OCI-LY7 (cell line): ENCODE measurements at regions not wholly inside any gene's neighbourhood (a gene's known extent, or its start where the extent isn't known, plus 50 kb on each side); places are given as distances from the start of the nearest gene placed in this dataset.

Experiments
- BruUV-seq: library from RNA; stranded (reverse); fragments of 400-500 nt; replicated peaks from 2 replicates; lab custom pipeline; 2021; lab: Mats Ljungman, UMichigan
- CTCF ChIA-PET: fragments of 300-600 bp; sonication (Branson Sonifier 250); formaldehyde crosslinking; loops from one replicate; lab custom pipeline; 2022; ENCODE audit warnings: antibody characterized with exemption; ENCODE audit not compliant: unreplicated experiment; lab: Charles Lee
- POLR2A ChIA-PET: fragments of 300-600 bp; sonication (Branson Sonifier 250); formaldehyde crosslinking; loops from one replicate; lab custom pipeline; 2022; ENCODE audit warnings: antibody characterized with exemption; lab: Charles Lee
- DNase-seq: peaks from one replicate; pipeline ENCODE4 v3.0.0-alpha.2; 2015; ENCODE audit warnings: low spot score
- H2AFZ ChIP-seq: fragments of 200-600 bp; sonication (generic), shearing (Covaris generic); 2 replicates; pipeline ENCODE4 v1.6.1; 2014; ENCODE audit warnings: mild to moderate bottlenecking, antibody characterized with exemption, low read length, moderate library complexity
- H3K27ac ChIP-seq: fragments of 200-600 bp; sonication (generic); 2 replicates; pipeline ENCODE4 v1.5.1; 2014; ENCODE audit warnings: mixed run types, low read depth, mild to moderate bottlenecking, moderate library complexity, low read length, inconsistent platforms; ENCODE audit not compliant: poor library complexity, severe bottlenecking
- H3K36me3 ChIP-seq: fragments of 200-600 bp; sonication (generic); 2 replicates; pipeline ENCODE4 v1.6.1; 2014; ENCODE audit warnings: mild to moderate bottlenecking, antibody characterized with exemption, low read length, moderate library complexity, mixed read lengths; ENCODE audit not compliant: insufficient read depth
- H3K4me1 ChIP-seq: fragments of 200-600 bp; sonication (generic); 2 replicates; pipeline ENCODE4 v1.5.1; 2014; ENCODE audit warnings: mild to moderate bottlenecking, low read length; ENCODE audit not compliant: insufficient read depth, poor library complexity, severe bottlenecking
- H3K4me2 ChIP-seq: fragments of 200-600 bp; sonication (generic); 2 replicates; pipeline ENCODE4 v1.6.1; 2014; ENCODE audit warnings: mild to moderate bottlenecking, low read length
- H3K4me3 ChIP-seq: fragments of 200-600 bp; sonication (generic); 2 replicates; pipeline ENCODE4 v1.5.1; 2014; ENCODE audit warnings: mild to moderate bottlenecking, low read depth, low read length; ENCODE audit not compliant: poor library complexity, severe bottlenecking
- H3K79me2 ChIP-seq: fragments of 200-600 bp; sonication (generic); 2 replicates; pipeline ENCODE4 v1.6.1; 2016; ENCODE audit warnings: low read depth, mild to moderate bottlenecking, low read length, moderate library complexity, mixed read lengths; ENCODE audit not compliant: insufficient read depth
- H3K9me2 ChIP-seq: fragments of 200-600 bp; sonication (generic); 2 replicates; pipeline ENCODE4 v1.6.1; 2016; ENCODE audit warnings: mild to moderate bottlenecking, low read length, mixed read lengths; ENCODE audit not compliant: insufficient read depth
- H3K9me3 ChIP-seq: fragments of 200-600 bp; sonication (generic); 2 replicates; pipeline ENCODE4 v1.6.1; 2014; ENCODE audit warnings: mild to moderate bottlenecking, mixed run types, low read length, mixed read lengths
- H4K20me1 ChIP-seq: fragments of 200-600 bp; sonication (generic); 2 replicates; pipeline ENCODE4 v1.6.1; 2014; ENCODE audit warnings: mild to moderate bottlenecking, antibody characterized with exemption, low read length, moderate library complexity, mixed read lengths; ENCODE audit not compliant: insufficient read depth
- EZH2phosphoT487 ChIP-seq: fragments of 200-600 bp; sonication (generic); IDR thresholded peaks from 2 replicates; pipeline ENCODE4 v1.6.1; 2018; ENCODE audit warnings: low read depth, borderline replicate concordance, mild to moderate bottlenecking, mixed run types, antibody characterized with exemption, low read length, moderate library complexity, mixed read lengths
- intact Hi-C: fragments of 100-400 bp; cut with micrococcal nuclease; formaldehyde crosslinking; loops from one replicate; pipeline ENCODE4 v1.10.0; 2022; ENCODE audit not compliant: unreplicated experiment
- TF ChIP-seq, protein P1 (sequence below): fragments of 200-600 bp; sonication (generic); conservative IDR thresholded peaks from 2 replicates; pipeline ENCODE4 v1.5.1; 2014; ENCODE audit warnings: mild to moderate bottlenecking, antibody characterized with exemption, low read length, moderate library complexity, mixed read lengths

DNA sequence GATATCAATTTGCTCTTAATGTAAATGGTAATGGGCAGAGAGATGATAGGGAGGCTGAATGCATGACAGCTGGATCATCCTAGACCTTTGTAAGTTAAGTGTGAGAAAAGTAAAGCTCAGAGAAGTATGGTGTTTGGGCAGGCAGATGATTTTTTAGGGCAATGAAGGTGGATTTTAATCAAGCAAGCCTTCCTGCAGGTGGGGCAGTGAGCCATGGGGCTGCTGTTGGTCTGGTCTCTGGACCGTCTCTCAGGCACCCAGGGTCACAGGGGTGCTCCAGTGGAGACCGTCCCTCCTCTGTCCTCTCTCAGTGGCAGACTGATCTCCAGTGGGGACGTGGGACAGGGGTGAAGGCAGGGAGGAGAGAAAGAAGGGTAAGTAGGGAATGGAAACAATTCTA is 69.8 kb upstream of the STK17B start:
- H3K36me3 ChIP-seq: no peaks in the 10 kb centered on the region; the same call in 1 of the 2 replicates
- no peaks in the 10 kb centered on the region for H3K9me3 ChIP-seq
- BruUV-seq: no TSS peak
- ChIA-PET POLR2A (interaction anchor here (0.5 to 14.5 kb wide), 22 partner anchors 7 to 1285 kb away, joined by 3 to 139 read pairs (median 6); partner anchors contain the start of gene STK17B), CTCF (interaction anchor here (0.6 to 2.4 kb wide), 5 partner anchors 21 to 65 kb away, joined by 3 to 12 read pairs (median 4); no protein-coding TSS in a partner anchor)
- peak overlapping the region; percentile 21 for H3K4me3 ChIP-seq
- no peaks in the 10 kb centered on the region for H3K79me2 ChIP-seq
- intact Hi-C loops: loop anchor here (2.0 kb wide), 1 partner anchor 30 kb away; no protein-coding TSS in a partner anchor
- H3K9me2 ChIP-seq: no peaks in the 10 kb centered on the region
- H2AFZ ChIP-seq: peak overlapping the region; percentile 82
- DNase-seq: peak; percentile 73
- H3K27ac ChIP-seq: peak overlapping the region; percentile 93
- TF ChIP-seq, protein P1, sequence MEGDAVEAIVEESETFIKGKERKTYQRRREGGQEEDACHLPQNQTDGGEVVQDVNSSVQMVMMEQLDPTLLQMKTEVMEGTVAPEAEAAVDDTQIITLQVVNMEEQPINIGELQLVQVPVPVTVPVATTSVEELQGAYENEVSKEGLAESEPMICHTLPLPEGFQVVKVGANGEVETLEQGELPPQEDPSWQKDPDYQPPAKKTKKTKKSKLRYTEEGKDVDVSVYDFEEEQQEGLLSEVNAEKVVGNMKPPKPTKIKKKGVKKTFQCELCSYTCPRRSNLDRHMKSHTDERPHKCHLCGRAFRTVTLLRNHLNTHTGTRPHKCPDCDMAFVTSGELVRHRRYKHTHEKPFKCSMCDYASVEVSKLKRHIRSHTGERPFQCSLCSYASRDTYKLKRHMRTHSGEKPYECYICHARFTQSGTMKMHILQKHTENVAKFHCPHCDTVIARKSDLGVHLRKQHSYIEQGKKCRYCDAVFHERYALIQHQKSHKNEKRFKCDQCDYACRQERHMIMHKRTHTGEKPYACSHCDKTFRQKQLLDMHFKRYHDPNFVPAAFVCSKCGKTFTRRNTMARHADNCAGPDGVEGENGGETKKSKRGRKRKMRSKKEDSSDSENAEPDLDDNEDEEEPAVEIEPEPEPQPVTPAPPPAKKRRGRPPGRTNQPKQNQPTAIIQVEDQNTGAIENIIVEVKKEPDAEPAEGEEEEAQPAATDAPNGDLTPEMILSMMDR: peak; percentile 74
- TF ChIP-seq EZH2phosphoT487: no peak
- no peaks in the 10 kb centered on the region for H4K20me1 ChIP-seq
- H3K4me2 ChIP-seq: peak overlapping the region; percentile 74
- peaks cover 65% of the 10 kb centered on the region for H3K4me1 ChIP-seq

DNA sequence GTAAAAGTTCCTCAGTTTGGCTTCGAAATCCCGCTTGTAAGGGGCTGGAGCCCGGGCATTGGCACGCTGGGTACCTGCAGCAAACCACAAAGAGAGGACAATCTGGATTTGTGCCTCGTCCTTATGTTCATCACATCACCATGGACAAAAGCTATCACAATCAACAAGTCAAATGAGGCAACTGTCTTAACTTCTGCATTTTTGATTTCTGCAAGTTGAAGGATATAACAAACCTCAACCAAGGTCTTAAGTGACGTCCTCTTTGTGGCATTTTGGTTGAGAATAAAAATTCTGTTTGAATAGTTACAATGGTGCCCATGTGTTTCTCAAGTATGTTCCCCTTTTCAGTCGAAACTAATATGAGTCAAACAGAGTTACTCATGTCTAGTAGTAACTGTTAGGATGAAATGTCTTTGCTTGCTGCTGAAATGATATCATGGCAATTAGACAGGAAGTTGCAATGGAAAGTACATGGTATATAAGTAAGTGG is 70.8 kb upstream of the STK17B start:
- DNase-seq: peak; percentile 69
- Histone ChIP-seq H3K4me3 (peak overlapping the region; percentile 21), H3K4me1 (peaks cover 65% of the 10 kb centered on the region), H3K27ac (peak overlapping the region; percentile 93), H3K9me3 (no peaks in the 10 kb centered on the region), H4K20me1 (no peaks in the 10 kb centered on the region), H2AFZ (peak overlapping the region; percentile 82), H3K4me2 (peak overlapping the region; percentile 74), H3K79me2 (no peaks in the 10 kb centered on the region), H3K9me2 (no peaks in the 10 kb centered on the region), H3K36me3 (no peaks in the 10 kb centered on the region; the same call in 1 of the 2 replicates)
- ChIA-PET CTCF (interaction anchor here (2.4 kb wide), 1 partner anchor 34 kb away, joined by 12 read pairs; no protein-coding TSS in a partner anchor), POLR2A (interaction anchor here (0.7 to 14.5 kb wide), 21 partner anchors 8 to 989 kb away, joined by 3 to 139 read pairs (median 7); partner anchors contain the start of gene STK17B)
- no TSS peak for BruUV-seq
- intact Hi-C loops: no loop called here
- TF ChIP-seq EZH2phosphoT487: no peak
- TF ChIP-seq, protein P1: no peak

DNA sequence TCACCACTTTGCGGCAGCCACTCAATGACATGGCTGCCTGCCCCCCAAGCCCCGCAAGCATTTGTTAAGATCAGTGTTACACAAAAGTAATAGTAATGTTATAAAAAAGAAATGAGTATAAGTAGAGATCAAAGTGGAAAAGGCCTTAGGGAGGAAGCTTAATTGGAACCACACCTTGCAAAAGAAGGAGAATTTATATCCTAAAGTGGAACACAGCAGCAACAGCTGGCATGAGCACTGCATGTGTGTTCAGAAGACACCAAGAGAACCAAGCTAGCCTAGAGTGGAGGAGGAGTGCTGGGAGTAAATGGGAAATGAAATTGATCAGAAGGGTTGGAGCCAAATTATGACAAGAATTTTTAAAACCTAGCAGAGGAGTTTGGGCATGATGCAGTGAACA is 73.1 kb upstream of the STK17B start:
- Histone ChIP-seq H3K27ac (no peak overlapping the region), H3K36me3 (no peaks in the 10 kb centered on the region), H3K9me3 (no peaks in the 10 kb centered on the region), H3K9me2 (no peaks in the 10 kb centered on the region), H2AFZ (no peak overlapping the region), H3K4me2 (no peak overlapping the region), H4K20me1 (no peaks in the 10 kb centered on the region), H3K4me3 (no peak overlapping the region), H3K79me2 (no peaks in the 10 kb centered on the region), H3K4me1 (peaks cover 68% of the 10 kb centered on the region)
- POLR2A ChIA-PET: interaction anchor here (1.3 to 6.4 kb wide), 8 partner anchors 11 to 85 kb away, joined by 4 to 51 read pairs (median 14); no protein-coding TSS in a partner anchor
- no TSS peak for BruUV-seq
- intact Hi-C loops: no loop called here
- TF ChIP-seq, protein P1: no peak
- TF ChIP-seq EZH2phosphoT487: no peak
- DNase-seq: no peak
- CTCF ChIA-PET: no interaction called here
